Retinal pigment epithelial cell (primary cell): ENCODE measurements at regions not wholly inside any gene's neighbourhood (a gene's known extent, or its start where the extent isn't known, plus 50 kb on each side); places are given as distances from the start of the nearest gene placed in this dataset.
A peak's percentile ranks its signal among the peaks of the same experiment; 100 is the strongest.

Experiments used
- DNase-seq: peaks from one replicate; pipeline ENCODE4 v3.0.0-alpha.2; 2010; ENCODE audit warnings: low read depth
- H3K4me3 ChIP-seq: 2 replicates; pipeline ENCODE4 v1.5.1; 2011; ENCODE audit warnings: mild to moderate bottlenecking, low read length, control low read depth, moderate library complexity
- CTCF ChIP-seq: conservative IDR thresholded peaks from 2 replicates; pipeline ENCODE4 v1.5.1; 2011; ENCODE audit warnings: low read depth, low read length, control low read depth, inconsistent platforms

GRCh38 chr11:103659206-103659618, 377.2 kb upstream of the DDI1 start:
- DNase-seq: no peak
- TF ChIP-seq CTCF: peak; percentile 61

GRCh38 chr11:103659743-103660142, 376.7 kb upstream of the DDI1 start:
- no peak for DNase-seq
- H3K4me3 ChIP-seq: no peak overlapping the region

More at GRCh38 chr11:103659206-103659618, 377.2 kb upstream of the DDI1 start:
- no peak overlapping the region for H3K4me3 ChIP-seq

GRCh38 chr11:103661185-103661584, 375.3 kb upstream of the DDI1 start:
- no peak overlapping the region for H3K4me3 ChIP-seq
- TF ChIP-seq CTCF: no peak
- DNase-seq: no peak

More at GRCh38 chr11:103659743-103660142, 376.7 kb upstream of the DDI1 start:
- TF ChIP-seq CTCF: no peak

GRCh38 chr11:103661991-103662390, 374.4 kb upstream of the DDI1 start:
- no peak for TF ChIP-seq CTCF
- no peak overlapping the region for H3K4me3 ChIP-seq
- no peak for DNase-seq

DNA sequence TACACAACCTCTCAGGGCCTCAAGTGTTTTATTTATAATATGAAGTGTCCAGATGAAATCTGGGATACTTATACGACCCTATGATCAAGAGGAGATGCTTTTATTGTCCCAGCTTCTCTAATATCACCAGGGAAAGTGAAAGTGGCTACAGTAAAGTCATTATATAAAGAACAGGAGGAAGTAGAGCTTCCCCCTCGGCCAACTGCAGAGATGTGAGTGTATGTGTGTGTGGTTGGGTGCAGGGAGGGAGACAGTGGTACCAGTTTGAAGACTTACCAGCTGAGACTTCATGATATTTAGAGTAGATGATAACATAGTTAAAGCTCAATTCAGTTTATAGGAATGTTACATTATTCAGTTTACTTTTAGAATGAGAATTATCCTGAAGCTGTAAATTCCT, 373.6 kb upstream of the DDI1 start:
- no peak for TF ChIP-seq CTCF
- no peak for DNase-seq
- no peak overlapping the region for H3K4me3 ChIP-seq

DNA sequence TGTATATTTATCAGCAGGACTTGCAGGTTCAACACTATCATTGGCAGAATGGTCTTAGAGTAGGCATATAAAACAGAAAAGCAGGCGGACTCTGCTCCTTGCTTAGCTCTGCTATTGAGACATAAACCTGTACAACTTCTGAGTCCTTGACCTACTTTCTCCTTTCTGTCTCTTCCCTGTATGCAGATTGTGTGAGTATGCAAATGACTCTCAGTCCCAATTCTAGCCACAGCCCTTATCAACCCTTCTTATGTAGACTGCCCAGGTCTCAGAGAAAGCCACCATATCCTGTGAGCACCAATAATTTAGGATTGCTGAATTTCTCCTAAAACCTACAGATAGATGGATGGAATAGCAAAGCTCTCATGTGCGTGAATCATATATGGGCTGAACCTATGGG, 367.6 kb upstream of the DDI1 start:
- no peak for TF ChIP-seq CTCF
- DNase-seq: no peak
- no peak overlapping the region for H3K4me3 ChIP-seq

GRCh38 chr11:103671143-103671651, 365.2 kb upstream of the DDI1 start:
- no peak for DNase-seq
- TF ChIP-seq CTCF: peak; percentile 11
- H3K4me3 ChIP-seq: no peak overlapping the region
